ENCODE measurements at regions not wholly inside any gene's neighbourhood (a gene's known extent, or its start where the extent isn't known, plus 50 kb on each side); places are given as distances from the start of the nearest gene placed in this dataset.

- POLR2A ChIA-PET: no interaction called here
- no peak for TF ChIP-seq SIN3B (IDR thresholded peaks at IDR 0.05; ENCODE audit: low read length)
- TF ChIP-seq GATAD2A (CRISPR knock-in tag; IDR thresholded peaks at IDR 0.05): no peak
- no peak for TF ChIP-seq BORCS8-MEF2B (CRISPR knock-in tag; IDR thresholded peaks at IDR 0.05)
- TF ChIP-seq ZNF143 (CRISPR knock-in tag; IDR thresholded peaks at IDR 0.05): no peak
- TF ChIP-seq ZNF597 (CRISPR knock-in tag; IDR thresholded peaks at IDR 0.05): no peak
- no peak for TF ChIP-seq KAT7 (CRISPR knock-in tag; IDR thresholded peaks at IDR 0.05; ENCODE audit: borderline replicate concordance)
- no peak for TF ChIP-seq CBX2 (IDR thresholded peaks at IDR 0.05; ENCODE audit: low read depth, low read length)
- TF ChIP-seq CBX2 (CRISPR knock-in tag; IDR thresholded peaks at IDR 0.05; ENCODE audit: low read depth): no peak
- no peak for TF ChIP-seq ZFYVE20 (CRISPR knock-in tag; IDR thresholded peaks at IDR 0.05; ENCODE audit: borderline replicate concordance, low read depth)
- no peak for TF ChIP-seq TCF7 (IDR thresholded peaks at IDR 0.05; ENCODE audit: low read depth)
- no peak for TF ChIP-seq CENPX (CRISPR knock-in tag; IDR thresholded peaks at IDR 0.05)
- no peak for TF ChIP-seq MXD3 (CRISPR knock-in tag; IDR thresholded peaks at IDR 0.05)
- no peak for TF ChIP-seq NFIB (CRISPR knock-in tag; IDR thresholded peaks at IDR 0.05; ENCODE audit: borderline replicate concordance)
- FAIRE-seq: no peak
- Histone ChIP-seq H3K79me2 (ENCODE audit: insufficient read depth, low read length) (no peaks in the 10 kb centered on the region), H2AFZ (ENCODE audit: low read length) (no peak overlapping the region), H3K27ac (ENCODE audit: extremely low read length, insufficient read depth, low read length) (no peak overlapping the region), H3K9me3 (ENCODE audit: low read length) (no peaks in the 10 kb centered on the region), H3K9ac (ENCODE audit: insufficient read depth, low read depth, low read length) (no peak overlapping the region), H3K36me3 (replicated peaks in 1 of 2; ENCODE audit: control insufficient read depth in 1 of 2, insufficient read depth in 2 of 2, low read length in 2 of 2) (no peaks in the 10 kb centered on the region), H3K27me3 (ENCODE audit: control insufficient read depth in 1 of 2, insufficient read depth in 2 of 2, low read length in 2 of 2) (no peaks in the 10 kb centered on the region; a peak in 1 of 5 replicates), H4K20me1 (ENCODE audit: insufficient read depth, low read length) (no peaks in the 10 kb centered on the region), H3K4me1 (ENCODE audit: insufficient read depth, low read length) (no peaks in the 10 kb centered on the region), H3K4me2 (ENCODE audit: low read depth, low read length) (no peak overlapping the region), H3K4me3 (replicated peaks in 1 of 3; ENCODE audit: insufficient read depth in 1 of 3, low read depth in 2 of 3, low read length in 3 of 3) (no peak overlapping the region)
- in situ Hi-C loops (cut with HindIII; ENCODE audit: extremely low pct_ligation_motif_present, low pct_unique_long_range_greater_than_20kb) (no loop called here), intact Hi-C loops (cut with micrococcal nuclease; ENCODE audit: unreplicated experiment) (no loop called here)
- no TSS peak for BruUV-seq (replicated peaks)
- WGBS (ENCODE audit: low lambda C conversion rate): 5% methylated on average over 4 of the region's 4 CpGs
- ATAC-seq: no peak
- CTCF ChIA-PET (ENCODE audit: low intra/inter-chr PET ratio, low total read pairs): no interaction called here
- no peak for DNase-seq (ENCODE audit: low spot score)
Measured at GRCh38 chr1:29889776-29890175, 653.5 kb downstream of the PTPRU start.
